ENCODE measurements at regions not wholly inside any gene's neighbourhood (a gene's known extent, or its start where the extent isn't known, plus 50 kb on each side); places are given as distances from the start of the nearest gene placed in this dataset.
A peak's percentile ranks its signal among the peaks of the same experiment; 100 is the strongest.

DNA sequence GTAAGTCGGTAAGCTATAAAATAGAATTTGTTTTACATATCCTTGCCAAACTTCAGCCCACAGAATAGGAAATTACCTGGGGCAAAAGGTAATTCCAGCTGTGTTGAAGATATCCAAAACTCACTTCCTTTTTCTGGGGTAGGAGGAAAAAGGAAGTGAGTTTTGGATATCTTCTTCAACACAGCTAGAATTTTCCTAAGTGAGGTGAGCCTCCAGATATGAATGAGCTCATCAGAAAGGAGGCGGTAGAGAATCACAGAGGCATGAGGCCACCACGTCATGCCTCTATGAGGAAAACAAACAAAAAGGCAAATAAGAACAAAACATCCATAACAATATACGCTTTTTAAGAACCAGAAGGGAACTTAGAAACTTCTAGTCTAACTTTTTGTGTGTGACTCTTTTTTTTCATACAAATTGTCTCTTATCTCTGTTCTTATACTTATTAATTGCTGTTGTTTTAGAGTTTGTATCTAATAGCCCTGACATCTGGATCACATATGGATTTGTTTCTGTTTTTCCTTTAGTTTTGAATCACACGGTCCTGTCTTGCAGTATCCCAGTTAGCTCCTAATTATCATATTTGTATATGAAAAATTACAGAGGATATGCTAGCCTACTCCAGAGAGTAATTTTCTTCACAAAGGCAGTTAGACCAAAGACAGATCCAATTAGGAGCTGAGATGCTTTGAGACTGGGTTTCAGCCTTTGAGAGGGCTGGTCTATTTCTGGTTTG is 104.5 kb downstream of the RBM43 start:
- no peak for ATAC-seq
- Histone ChIP-seq H3K27me3 (no peaks in the 10 kb centered on the region), H3K9me3 (no peaks in the 10 kb centered on the region), H3K4me3 (no peak overlapping the region), H3K27ac (no peak overlapping the region), H3K4me1 (no peaks in the 10 kb centered on the region), H3K36me3 (no peaks in the 10 kb centered on the region)
- WGBS, 2 donors: 53 to 65% methylated on average over 5 of the region's 5 CpGs
- intact Hi-C loops (cut with DNase I): no loop called here
- TF ChIP-seq CTCF (IDR thresholded peaks at IDR 0.05): no peak
- no peak for DNase-seq
- no peak for FAIRE-seq

GRCh38 chr2:151156431-151156830 is 105.2 kb downstream of the RBM43 start:
- no peaks in the 10 kb centered on the region for H3K36me3 ChIP-seq
- no peak for TF ChIP-seq CTCF (IDR thresholded peaks at IDR 0.05)
- no peak for DNase-seq
- H3K9me3 ChIP-seq: no peaks in the 10 kb centered on the region
- H3K27ac ChIP-seq: no peak overlapping the region
- intact Hi-C loops (cut with DNase I): no loop called here
- H3K4me1 ChIP-seq: no peaks in the 10 kb centered on the region
- no peaks in the 10 kb centered on the region for H3K27me3 ChIP-seq
- H3K4me3 ChIP-seq: no peak overlapping the region
- no peak for FAIRE-seq
- no peak for ATAC-seq
- WGBS, 2 donors: 69 to 75% methylated on average over 2 of the region's 2 CpGs

- no peaks in the 10 kb centered on the region for H3K9me3 ChIP-seq
- no peak for DNase-seq
- TF ChIP-seq CTCF (IDR thresholded peaks at IDR 0.05): no peak
- H3K27me3 ChIP-seq: no peaks in the 10 kb centered on the region
- intact Hi-C loops (cut with DNase I): no loop called here
- no peaks in the 10 kb centered on the region for H3K36me3 ChIP-seq
- H3K27ac ChIP-seq: no peak overlapping the region
- FAIRE-seq: no peak
- H3K4me3 ChIP-seq: no peak overlapping the region
- no peaks in the 10 kb centered on the region for H3K4me1 ChIP-seq
- ATAC-seq: no peak
Observed at GRCh38 chr2:151153601-151154000, 108.1 kb downstream of the RBM43 start.

GRCh38 chr2:151150331-151151320 is 111.0 kb downstream of the RBM43 start:
- Histone ChIP-seq H3K36me3 (no peaks in the 10 kb centered on the region), H3K27me3 (no peaks in the 10 kb centered on the region), H3K9me3 (no peaks in the 10 kb centered on the region), H3K4me1 (no peaks in the 10 kb centered on the region), H3K4me3 (no peak overlapping the region), H3K27ac (no peak overlapping the region)
- DNase-seq: no peak
- 50 to 57% methylated on average over 3 of the region's 3 CpGs for WGBS, 2 donors
- peak in 1 of 4 donors; percentile 14 for ATAC-seq
- no peak for TF ChIP-seq CTCF (IDR thresholded peaks at IDR 0.05)
- no peak for FAIRE-seq
- intact Hi-C loops (cut with DNase I): no loop called here
